Neutrophil (primary cell): ENCODE measurements at regions not wholly inside any gene's neighbourhood (a gene's known extent, or its start where the extent isn't known, plus 50 kb on each side); places are given as distances from the start of the nearest gene placed in this dataset.
"Not testable (repeated sequence)": the region's sequence is repeated elsewhere in the genome, so short reads cannot be mapped to it uniquely, and the experiment has no call there.

ENCODE experiments used
- H3K27ac ChIP-seq: fragments of 200-600 bp; sonication (generic); 2 replicates; pipeline ENCODE4 v1.5.1; 2016; ENCODE audit warnings: mild to moderate bottlenecking, moderate library complexity
- H3K27me3 ChIP-seq: fragments of 200-600 bp; sonication (generic); 2 replicates; pipeline ENCODE4 v1.6.0; 2016; ENCODE audit warnings: mild to moderate bottlenecking
- H3K36me3 ChIP-seq: fragments of 200-600 bp; sonication (generic); 2 replicates; pipeline ENCODE4 v1.5.1; 2017
- H3K4me1 ChIP-seq, 2 experiments: fragments of 200-600 bp in 1 of 2; sonication (generic) in 1 of 2; 1 replicate in 1 of 2; 2 replicates in 1 of 2; pipeline versions ENCODE4 v1.5.1 to v1.6.1; 2013 to 2016; ENCODE audit warnings: low read depth in 1 of 2, low read length in 1 of 2, mild to moderate bottlenecking in 1 of 2, moderate library complexity in 1 of 2; ENCODE audit not compliant: control insufficient read depth in 1 of 2, insufficient read depth in 1 of 2
- H3K4me3 ChIP-seq, 2 experiments: fragments of 200-600 bp in 1 of 2; sonication (generic) in 1 of 2; 1 replicate in 1 of 2; 2 replicates in 1 of 2; pipeline ENCODE4 v1.5.1; 2013 to 2016; ENCODE audit warnings: low read depth in 1 of 2, low read length in 1 of 2, mild to moderate bottlenecking in 1 of 2, moderate library complexity in 1 of 2
- H3K9me3 ChIP-seq: fragments of 200-600 bp; sonication (generic); 2 replicates; pipeline ENCODE4 v1.5.1; 2016
- TF ChIP-seq, protein P1 (sequence below): fragments of 200-600 bp; sonication (generic); IDR thresholded peaks from 2 replicates; pipeline ENCODE4 v1.5.1; 2016; ENCODE audit warnings: antibody characterized with exemption

DNA sequence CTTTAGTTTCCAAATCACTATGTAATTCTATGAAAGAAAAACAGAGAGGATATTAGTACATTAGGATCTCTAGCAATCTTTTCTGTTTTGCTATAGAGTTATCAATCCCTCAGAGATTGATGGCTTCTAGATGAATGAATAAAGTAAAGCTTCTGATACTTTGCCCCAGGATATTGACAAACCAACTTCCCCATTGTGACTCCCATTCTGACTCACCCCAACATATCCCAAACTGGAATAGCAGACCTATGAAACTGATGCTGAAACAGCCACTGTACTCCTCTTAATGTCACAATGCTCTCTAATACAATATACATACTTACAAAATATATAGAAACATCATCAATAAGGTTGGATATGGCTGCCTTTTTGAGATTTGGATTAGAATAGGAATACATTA lies 442.1 kb upstream of the NR5A2 start:
- no peaks in the 10 kb centered on the region for H3K27me3 ChIP-seq
- H3K4me1 ChIP-seq: no peaks in the 10 kb centered on the region
- no peaks in the 10 kb centered on the region for H3K9me3 ChIP-seq
- H3K4me3 ChIP-seq: no peak overlapping the region
- no peak overlapping the region for H3K27ac ChIP-seq
- TF ChIP-seq, protein P1, sequence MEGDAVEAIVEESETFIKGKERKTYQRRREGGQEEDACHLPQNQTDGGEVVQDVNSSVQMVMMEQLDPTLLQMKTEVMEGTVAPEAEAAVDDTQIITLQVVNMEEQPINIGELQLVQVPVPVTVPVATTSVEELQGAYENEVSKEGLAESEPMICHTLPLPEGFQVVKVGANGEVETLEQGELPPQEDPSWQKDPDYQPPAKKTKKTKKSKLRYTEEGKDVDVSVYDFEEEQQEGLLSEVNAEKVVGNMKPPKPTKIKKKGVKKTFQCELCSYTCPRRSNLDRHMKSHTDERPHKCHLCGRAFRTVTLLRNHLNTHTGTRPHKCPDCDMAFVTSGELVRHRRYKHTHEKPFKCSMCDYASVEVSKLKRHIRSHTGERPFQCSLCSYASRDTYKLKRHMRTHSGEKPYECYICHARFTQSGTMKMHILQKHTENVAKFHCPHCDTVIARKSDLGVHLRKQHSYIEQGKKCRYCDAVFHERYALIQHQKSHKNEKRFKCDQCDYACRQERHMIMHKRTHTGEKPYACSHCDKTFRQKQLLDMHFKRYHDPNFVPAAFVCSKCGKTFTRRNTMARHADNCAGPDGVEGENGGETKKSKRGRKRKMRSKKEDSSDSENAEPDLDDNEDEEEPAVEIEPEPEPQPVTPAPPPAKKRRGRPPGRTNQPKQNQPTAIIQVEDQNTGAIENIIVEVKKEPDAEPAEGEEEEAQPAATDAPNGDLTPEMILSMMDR: no peak
- H3K36me3 ChIP-seq: no peaks in the 10 kb centered on the region

GRCh38 chr1:199590708-199591107 lies 436.8 kb upstream of the NR5A2 start:
- Histone ChIP-seq H3K4me3 (no peak overlapping the region), H3K4me1 (no peaks in the 10 kb centered on the region), H3K27me3 (no peaks in the 10 kb centered on the region), H3K36me3 (no peaks in the 10 kb centered on the region), H3K27ac (no peak overlapping the region), H3K9me3 (no peaks in the 10 kb centered on the region)
- TF ChIP-seq, protein P1: no peak

DNA sequence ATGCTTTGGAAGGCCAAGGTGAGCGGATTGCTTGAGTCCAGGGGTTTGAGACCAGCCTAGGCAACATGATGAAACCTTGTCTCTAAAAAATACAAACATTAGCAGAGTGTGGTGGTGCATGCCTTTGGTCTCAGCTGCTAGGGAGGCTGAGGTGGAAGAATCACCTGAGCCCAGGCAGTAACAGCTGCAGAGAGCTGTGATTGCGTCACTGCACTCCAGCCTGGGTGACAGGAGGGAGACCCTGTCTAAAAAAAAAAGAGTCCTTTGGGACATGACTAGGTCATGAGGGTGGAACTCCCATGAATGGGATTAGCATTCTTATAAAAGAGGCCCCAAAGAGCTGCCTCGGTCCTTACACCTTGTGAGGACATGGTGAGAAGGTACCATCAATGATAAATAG lies 436.0 kb upstream of the NR5A2 start:
- Histone ChIP-seq H3K36me3 (no peaks in the 10 kb centered on the region), H3K9me3 (no peaks in the 10 kb centered on the region), H3K27me3 (no peaks in the 10 kb centered on the region), H3K27ac (no peak overlapping the region), H3K4me3 (no peak overlapping the region), H3K4me1 (no peaks in the 10 kb centered on the region)
- TF ChIP-seq, protein P1: no peak

DNA sequence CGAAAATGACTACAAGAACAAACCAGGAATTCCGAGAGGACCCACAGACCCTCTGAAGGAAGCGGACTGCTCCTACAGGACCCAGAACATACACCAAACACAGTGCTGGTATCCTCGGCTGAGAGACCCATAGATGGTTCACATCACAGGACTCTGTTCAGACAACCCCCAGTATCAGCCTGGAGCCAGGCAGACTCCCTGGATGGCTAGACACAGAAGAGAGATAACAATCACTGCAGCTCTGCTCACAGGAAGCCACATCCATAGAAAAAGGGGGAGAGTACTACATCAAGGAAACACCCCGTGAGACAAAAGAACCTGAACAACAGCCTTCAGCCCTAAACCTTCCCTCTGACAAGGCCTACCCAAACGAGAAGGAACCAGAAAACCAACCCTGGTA lies 434.0 kb upstream of the NR5A2 start:
- no peaks in the 10 kb centered on the region for H3K27me3 ChIP-seq
- H3K4me1 ChIP-seq: no peaks in the 10 kb centered on the region
- H3K9me3 ChIP-seq: no peaks in the 10 kb centered on the region
- TF ChIP-seq, protein P1: no peak
- no peak overlapping the region for H3K27ac ChIP-seq
- H3K36me3 ChIP-seq: no peaks in the 10 kb centered on the region
- H3K4me3 ChIP-seq: no peak overlapping the region

DNA sequence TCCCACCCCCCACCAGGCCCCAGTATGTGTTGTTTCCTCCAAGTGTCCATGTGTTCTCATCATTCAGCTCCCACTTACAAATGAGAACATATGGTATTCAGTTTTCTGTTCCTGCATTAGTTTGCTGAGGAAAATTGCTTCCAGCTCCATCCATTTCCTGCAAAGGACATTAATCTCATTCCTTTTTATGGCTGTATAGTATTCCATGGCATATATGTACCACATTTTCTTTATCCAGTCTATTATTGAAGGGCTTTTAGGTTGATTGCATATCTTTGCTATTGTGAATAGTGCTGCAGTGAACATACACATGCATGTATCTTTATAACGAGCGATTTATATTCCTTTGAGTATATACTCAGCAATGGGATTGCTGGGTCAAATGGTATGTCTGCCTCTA lies 431.1 kb upstream of the NR5A2 start:
- not testable (repeated sequence) for H3K9me3 ChIP-seq, H3K27ac ChIP-seq

DNA sequence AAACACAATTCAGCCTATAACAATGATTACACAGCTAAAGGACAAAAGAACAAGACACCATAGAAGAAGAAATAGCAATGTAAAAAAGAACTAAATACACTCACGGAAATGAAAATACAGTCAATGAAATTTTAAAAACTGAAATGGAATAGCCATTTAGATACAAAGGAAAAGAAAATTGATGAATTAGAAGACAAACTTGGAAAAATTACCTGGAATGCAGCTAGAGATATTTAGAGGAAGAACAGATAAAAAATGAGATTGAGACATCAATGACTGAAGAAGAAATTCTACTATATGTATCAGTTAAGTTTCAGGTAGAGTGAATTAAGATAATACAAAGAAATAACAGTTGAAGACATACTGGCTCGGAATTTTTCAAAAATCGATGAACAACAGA lies 430.4 kb upstream of the NR5A2 start:
- H3K4me3 ChIP-seq: no peak overlapping the region
- H3K27me3 ChIP-seq: no peaks in the 10 kb centered on the region

More for the DNA sequence above, 431.1 kb upstream of the NR5A2 start:
- not testable (repeated sequence) for H3K4me1 ChIP-seq, H3K27me3 ChIP-seq, H3K4me3 ChIP-seq, H3K36me3 ChIP-seq

More for the DNA sequence above, 430.4 kb upstream of the NR5A2 start:
- no peaks in the 10 kb centered on the region for H3K36me3 ChIP-seq
- H3K4me1 ChIP-seq: no peaks in the 10 kb centered on the region
- TF ChIP-seq, protein P1: no peak
- no peak overlapping the region for H3K27ac ChIP-seq
- no peaks in the 10 kb centered on the region for H3K9me3 ChIP-seq
